Embryonic facial prominence (tissue), 1 donor: ENCODE measurements at regions not wholly inside any gene's neighbourhood (a gene's known extent, or its start where the extent isn't known, plus 50 kb on each side); places are given as distances from the start of the nearest gene placed in this dataset.

Experiments
- DNase-seq: peaks from one replicate; pipeline ENCODE4 v3.0.0-alpha.2; 2016; ENCODE audit errors: extremely low spot score

DNA sequence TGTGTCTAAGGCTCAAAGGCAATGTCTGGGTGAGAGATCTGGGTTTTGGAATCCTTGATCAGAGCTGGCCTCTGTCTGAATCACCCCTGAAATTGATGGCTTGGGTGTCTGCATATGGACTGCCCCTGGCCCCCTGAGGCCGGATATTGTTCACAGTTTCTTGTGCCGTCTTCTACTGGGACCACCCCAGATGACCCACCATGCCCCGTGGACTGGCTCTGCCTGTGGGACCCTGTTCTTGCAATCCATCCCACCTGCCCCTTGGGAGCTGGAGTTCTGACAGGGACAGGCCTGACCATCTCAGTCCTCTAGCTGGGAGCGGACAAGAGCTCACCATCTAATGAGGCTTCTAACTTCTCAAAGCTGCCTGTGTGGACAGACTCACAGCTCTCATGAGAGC lies 119.9 kb downstream of the FAM43A start:
- no peak for DNase-seq

DNA sequence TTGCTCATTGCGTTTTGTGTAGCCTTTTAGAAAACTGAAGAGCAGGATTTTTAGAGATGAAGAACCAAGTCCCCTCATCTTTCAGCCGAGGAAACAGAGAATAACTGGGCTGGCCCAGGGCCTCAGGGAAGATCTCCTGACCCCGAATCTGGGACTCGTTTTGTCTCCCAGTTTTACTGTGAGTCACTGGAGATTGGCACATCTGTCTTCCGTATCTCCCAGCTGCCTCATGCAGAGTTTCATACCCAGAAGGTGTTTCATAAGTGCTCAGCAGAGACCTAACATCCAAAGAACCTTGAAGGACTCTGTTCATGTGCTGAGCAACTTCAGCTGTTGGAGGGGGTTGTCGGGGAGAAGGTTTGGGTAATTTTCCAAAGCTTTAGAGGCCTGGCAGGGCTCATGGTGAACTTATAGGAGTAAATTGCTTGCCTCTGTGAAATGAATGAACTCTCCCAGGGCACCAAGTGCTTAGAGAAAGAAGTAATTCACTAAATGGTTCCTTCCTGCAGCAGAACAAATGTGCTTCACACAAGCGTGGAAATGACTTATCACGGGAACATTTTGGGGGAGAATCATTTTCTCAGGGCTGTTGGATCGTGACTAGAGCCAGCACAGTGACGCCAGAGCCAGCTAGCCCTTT lies 121.4 kb downstream of the FAM43A start:
- DNase-seq, result no peak

DNA sequence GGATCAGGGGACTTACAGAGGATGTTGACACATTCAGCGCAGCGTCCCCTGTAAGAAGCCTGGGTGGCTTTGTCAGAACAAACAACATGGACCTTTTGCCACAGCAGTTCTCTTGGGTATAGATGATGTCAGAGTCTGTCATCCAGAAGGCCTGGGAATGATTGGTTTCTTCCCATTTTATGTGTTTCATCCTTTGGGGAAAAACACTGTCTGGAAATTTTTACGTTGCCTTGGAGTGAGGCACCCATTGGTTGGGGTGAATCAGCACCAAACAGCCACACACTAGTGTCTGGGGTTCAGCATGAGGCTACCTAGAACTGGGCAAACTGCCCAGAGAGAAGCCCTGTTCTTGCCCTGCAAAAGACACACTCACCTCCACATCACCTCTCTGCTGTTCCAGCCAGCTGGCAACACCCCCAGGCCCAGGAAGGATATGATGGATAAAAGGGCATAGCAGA lies 123.0 kb downstream of the FAM43A start:
- no peak for DNase-seq

DNA sequence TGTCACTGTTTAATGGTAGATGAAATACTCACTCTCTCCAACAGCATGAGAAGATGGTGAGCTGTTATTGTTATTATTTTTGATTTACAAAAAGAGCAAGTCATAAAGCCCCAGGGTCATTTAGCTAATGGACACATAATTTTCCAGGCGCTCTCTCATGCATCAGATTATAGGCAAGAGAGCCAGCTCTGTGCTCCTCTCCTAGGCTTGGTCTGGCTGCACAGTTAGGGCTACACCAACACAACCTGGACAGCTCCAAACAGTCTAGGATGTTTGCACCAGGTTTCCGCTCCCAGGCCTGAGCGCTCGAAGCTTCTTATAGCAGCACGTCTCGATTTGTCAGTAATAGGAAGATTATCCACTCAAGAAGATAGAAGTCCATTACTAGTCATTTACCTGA lies 123.7 kb downstream of the FAM43A start:
- no peak for DNase-seq

DNA sequence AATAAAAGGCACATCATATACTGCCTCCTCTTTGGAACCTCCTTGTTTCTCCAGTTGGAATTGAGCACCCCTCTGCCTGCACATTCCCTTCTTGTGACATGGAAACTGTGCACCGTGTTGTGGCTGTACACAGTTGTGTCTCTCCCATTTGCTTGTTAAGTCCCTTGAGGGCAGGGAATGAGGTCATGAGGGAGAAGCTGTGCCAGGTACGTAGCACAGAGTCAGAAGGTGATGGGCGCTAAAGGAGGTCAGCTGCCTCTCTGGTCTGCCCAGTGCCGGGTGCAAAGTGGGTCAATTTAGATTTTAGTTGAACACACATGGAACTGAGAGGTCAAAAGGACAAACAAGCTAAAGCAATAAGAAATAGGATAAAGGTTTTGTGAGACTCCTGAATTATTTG lies 124.4 kb downstream of the FAM43A start:
- no peak for DNase-seq

DNA sequence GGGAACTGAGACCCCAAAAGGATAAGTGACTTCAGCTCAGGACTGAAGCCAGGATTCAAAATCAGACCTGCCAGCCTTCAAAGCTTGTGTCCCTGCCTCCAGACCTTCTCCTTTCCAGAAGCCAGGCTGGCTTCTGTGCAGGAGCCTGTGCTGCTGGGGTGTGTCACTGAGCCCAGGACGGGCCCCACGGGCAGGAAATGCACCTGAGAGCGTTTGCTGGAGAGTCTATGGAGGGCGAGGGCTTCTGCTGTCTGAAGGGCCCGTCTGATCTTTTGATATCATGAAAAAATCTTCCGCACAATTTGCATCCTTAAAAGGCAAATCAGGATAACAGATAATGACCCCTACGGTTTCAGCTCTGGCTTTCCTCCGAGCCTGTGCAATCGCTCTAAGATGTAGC lies 125.4 kb downstream of the FAM43A start:
- no peak for DNase-seq

DNA sequence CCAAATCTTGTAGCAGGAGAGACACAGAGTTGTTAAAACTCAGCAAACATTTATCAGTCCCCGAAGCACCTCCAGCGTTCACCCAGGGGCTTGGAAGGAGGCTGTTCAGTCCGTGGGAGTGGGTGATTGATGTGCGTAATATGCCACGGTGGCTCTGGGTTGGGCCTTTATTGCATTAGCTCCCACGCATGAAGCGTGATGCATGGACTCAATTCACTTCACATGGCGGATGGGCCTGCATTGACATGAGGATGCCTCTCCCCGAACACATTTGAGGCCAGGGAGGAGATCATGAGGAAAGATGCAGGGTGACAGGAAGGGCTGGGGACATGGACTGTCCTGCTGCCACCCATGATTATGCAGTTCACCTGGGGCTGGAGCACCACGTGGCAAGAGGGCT lies 126.5 kb downstream of the FAM43A start:
- no peak for DNase-seq

DNA sequence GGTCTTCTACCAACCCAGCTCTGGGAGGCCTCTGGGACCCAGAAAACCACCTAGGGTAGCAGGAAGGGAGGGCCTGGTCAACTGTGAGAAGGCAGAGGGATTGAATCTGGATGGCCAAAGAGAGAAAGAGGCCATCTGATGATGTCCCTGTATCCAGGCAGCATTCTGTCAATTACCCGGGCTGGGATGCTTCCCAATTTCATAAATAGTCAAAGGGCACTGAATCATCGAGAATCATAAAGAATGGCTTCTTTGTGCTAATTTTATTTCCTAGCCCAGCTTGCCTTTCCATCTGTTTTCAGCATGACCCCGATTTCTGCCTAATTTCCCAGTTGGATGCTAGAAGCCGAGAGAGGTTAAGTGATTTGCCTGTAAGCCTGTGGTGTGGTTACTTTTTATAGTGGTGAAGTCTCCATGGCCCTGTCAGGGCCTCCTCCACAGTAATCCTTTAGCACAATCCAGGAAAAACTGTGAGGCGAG lies 129.2 kb downstream of the FAM43A start:
- no peak for DNase-seq

DNA sequence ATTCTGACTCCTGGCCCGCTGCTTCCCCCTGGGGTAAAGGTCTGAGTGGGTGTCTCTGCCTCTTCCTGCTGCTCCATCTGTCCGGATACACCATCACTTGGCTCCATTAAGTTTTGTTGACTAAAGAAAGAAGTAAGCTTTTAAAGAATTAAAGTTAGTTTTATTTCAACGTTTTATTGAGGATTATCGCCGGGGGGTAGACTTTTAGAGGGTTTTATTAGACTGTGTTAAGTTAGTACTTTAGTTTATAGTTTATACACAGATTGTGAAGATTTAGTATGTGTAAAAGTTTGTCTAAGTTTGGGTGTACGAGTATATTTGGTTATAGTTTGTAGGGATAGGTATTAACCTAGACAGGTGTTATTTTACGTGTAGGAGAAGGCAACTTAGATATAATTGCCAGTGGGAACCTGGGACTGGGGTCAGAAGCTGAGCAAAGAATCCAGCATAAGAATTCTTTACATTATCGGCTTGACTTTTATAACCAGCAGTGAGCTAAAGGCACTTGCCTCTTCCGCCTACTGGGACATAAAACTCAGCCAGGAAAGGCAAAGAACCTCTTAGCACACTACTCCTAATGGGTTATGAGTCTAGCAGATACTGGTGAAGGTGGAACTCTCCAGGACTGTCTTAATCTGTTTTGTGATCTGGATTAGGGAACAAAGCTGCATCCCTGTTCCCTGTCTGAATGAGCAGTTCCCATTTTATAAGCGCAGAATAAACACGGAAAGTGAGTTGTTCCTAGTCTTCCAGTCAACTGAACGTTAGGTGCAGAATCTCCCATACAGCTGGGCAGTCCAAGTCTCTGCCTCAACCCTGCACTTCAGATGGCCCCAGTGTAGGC lies 131.3 kb downstream of the FAM43A start:
- no peak for DNase-seq

DNA sequence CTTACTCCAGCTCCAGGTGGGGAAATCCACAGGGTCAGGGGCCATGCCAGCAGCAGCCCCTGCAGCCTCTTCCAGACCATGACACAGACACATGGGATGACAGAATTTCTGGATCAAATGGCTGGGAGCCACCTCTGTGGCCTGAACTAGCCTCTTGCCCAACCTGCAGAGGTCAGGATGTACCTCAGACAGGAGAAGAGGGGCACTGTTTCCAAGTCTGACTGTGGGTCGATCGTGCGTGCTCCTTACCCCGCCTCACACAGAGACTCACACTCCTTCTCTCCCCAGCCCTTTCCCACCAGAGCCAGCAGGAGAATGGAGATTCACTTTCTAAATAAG lies 131.9 kb downstream of the FAM43A start:
- DNase-seq, result no peak

DNA sequence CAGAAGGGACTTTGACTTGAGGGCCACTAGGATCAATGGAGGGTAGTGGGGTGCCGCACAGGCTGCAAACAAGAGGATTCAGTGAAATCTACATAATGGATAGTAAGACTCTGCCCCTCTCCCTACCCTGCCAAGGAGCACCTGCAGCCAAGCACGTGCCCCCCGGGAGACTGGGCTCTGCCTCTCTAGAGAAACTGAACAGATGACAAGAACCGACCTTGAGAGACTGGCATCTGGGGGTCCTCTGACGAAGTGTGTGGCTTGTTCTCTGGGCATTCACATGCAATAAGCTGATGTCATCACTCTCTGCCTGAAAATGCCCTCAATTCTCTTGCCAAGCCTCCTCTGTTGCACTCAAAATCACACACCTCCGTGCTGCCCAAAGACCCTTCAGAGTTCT lies 132.3 kb downstream of the FAM43A start:
- DNase-seq, result no peak

DNA sequence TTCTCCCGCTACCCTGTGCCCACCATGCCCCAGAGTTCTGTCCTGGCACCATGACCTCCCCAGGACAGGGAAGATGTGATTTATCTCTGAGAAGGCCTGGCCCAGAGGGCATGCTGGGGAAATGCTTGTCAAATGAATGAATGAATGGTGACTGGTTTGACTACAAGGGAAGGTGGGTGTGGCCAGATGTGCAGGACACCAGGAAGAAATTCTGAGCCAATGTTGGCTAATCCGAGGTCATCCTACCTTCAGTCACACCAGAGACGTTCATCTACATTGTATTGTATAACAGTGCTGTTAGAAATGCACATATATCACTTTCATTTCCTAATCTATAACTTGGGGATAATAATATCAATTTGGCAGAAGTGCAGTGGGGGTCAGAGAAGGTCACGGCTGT lies 138.4 kb downstream of the FAM43A start:
- DNase-seq, result no peak

DNA sequence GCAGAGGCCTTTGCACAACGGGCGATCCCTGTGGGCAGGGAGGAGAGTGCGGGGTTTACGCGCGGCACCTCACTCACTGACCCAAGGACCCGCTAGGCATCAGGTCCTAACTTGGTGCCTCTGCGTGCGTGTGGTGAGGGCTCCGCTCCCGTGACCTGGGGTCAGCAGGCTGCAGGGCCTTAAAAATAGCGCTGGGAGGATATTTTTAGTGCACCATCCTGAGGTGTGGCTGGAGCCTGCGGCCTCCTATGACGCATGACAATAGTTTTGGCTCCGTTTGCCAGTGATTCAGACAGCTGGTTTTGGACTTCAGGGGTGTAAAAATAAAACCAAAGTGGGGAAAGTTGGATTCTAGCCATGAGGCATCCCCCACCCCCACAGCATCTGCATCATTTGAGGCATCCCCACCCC lies 139.0 kb downstream of the FAM43A start:
- no peak for DNase-seq

DNA sequence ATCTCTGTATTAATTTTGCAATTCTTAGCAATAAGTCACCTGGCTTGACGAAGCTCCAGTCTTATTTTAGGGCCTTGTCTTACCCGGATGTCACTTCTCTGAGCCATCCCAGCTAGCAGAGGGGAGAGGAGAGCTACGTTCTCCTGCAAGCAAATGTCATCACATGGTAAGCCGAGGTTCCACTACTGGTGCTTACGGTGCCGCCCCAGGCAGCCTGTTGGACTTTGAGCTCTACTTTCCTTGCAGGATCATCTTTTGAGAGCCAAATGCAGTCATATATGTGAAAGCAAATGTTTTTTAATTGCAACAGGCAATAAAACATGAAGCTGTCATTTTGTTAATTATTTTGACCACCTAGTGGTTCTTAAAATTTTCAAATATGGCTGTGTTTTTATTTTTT lies 140.9 kb downstream of the FAM43A start:
- no peak for DNase-seq

DNA sequence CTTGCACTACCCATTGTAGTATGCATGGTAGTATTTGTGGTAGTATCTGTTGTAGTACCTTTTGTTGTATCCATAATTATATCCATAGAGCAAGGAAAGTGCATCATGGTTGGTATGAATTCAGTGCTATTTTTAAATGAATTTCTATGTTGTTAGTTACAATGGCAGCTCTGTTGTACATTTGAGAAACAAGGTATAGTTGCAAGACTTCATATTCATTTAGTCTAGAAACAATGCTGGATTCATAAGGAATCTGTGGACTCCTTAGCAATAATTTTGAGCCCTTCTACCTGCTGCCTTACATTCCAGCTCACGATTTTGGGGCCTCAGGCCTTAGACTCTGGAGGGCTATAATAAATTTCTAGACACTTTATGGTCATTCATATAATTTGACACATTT lies 141.8 kb downstream of the FAM43A start:
- no peak for DNase-seq

DNA sequence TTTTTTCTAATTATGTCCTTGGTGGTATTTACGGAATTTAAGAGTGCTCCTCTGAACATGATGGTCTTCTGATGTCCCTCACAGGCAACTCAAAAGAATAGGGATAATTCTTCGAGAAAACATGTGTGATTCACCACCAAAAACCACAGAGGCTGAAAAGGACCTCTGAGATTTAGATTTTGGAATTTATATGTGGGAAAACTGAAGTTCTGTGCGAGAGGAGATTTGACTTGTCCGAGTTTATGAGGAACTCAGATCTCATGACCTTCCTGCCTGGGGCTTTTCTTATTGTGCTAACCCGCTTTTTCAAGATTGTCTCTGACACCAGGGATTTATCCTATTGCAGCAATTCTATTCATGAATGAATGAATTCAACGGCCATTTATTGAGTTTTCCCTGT lies 142.4 kb downstream of the FAM43A start:
- DNase-seq, result no peak

DNA sequence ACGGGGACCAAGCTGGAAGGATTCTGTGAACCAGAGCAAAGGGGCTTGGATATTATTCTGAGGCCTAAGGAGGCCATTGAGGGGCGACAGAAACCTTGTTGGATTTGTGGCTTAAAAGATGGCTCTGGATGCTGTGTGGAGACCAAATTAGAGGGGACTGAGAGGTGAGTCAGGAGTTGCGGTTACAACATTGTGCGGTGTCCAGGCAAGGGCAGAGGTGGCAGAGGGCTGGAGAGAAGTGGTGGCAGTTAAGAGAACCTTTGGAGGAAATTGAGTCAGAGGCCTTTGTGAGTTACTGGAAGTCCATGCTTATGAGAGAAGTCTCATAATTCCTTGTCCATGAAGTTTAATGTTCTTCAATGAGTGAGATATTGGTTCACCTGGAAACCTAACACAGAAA lies 143.2 kb downstream of the FAM43A start:
- DNase-seq, result no peak

DNA sequence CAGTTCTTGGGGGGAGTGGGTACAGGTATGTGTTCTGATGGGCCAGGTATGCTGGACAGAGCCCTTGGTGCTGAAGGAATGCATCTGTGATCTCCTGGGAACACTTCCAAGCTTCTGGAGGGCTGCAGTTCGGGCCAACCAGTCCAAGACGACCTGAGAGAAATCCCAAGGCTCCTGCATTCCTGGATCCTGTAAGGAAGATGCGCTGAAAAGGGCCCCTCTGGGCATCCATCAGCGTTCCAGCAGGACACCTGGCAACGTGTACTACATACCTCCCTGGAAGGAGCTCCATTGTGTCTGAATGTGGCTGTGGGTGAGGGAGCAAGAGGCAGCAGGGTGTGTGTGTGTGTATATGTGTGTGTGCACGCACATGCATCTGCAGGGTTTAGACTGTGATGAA lies 144.7 kb downstream of the FAM43A start:
- no peak for DNase-seq

DNA sequence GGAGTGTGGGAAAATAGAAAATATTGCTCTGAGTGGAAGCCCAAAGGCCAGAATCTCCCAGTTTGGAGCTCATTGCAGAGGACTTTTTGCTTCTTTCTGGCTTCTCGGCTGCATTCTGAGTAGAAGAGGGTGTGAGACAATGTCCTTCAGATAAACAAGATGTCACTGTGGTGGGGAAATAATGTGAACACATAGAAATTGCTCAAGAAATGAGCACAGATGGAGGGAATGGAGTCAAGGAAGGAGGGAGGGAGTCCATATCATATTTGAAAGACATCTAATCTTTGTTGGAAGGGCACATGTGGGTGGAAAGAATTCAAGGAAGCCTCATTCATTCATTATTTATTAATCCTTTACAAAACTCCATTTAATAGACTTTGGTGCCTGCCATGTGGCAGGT lies 145.3 kb downstream of the FAM43A start:
- no peak for DNase-seq

DNA sequence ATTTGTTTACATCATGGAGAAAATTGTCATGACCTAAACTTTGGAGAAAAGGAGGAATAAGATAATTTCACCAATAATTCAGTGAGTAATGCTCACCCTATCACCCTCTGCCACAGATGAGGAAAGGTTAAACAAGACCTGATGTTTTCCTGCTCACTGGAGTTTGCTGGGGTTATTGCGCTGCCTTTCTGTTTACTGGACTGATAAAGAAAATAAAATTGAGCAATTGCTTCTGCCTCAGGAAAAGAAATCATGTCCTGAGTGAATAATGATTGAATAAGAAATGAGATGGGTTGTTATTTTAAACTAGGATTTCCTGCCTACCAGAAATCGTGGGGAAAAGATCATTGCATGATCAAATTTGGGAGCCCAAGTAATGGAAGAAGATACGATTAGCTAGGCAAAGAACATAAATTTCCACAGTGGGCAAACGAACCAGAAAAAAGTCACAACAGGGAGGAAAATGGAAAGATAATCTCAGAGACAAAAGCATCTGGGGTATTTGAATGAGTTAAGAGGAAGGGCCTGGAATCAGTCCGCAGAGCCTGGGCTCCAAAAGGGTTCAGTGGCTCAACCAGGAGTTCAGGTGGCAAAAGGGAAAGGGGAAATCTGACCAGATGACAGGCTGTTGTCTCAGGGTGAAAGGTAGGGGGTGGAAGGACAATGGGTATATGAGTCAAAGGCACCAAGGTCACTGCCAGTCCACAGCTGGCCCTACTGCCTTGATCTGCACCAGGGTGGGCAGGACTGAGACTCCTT lies 146.8 kb downstream of the FAM43A start:
- DNase-seq, result no peak

DNA sequence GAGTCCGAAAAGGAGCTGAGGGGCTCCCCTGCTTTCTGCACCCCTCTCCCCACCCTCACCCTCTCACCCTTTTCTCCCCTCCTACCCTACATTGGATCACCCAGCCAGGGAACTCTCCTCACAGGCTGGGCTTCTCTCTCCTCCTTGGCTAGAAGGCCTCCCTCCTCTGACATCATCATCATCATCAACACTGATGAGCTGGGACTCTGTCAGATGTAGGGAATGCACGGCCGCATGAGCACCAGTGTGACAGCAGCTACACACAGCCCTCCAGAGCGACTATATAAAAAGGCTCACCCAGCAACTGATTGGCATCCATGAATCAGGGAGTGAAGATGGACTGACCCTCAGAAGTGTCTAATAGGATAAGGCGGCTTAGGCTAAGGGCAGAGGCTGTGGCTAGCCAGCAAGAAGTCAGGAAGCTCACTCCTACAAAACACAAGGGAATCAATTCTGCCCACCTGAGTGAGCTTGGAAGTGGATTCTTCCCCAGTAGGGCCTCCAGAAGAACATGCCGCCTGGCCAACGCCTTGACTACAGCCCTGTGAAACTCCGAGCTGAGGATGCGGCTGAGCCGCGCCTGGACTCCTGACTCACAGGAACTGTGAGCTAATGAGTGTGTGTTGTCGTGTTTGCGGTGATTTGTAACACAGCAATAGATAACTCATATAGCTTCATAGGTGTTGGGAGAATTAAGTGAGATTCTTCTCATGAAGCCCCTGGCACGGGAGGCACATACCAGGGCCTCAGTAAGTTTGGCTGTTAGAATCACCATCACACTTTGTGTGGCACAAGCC lies 147.6 kb downstream of the FAM43A start:
- no peak for DNase-seq

DNA sequence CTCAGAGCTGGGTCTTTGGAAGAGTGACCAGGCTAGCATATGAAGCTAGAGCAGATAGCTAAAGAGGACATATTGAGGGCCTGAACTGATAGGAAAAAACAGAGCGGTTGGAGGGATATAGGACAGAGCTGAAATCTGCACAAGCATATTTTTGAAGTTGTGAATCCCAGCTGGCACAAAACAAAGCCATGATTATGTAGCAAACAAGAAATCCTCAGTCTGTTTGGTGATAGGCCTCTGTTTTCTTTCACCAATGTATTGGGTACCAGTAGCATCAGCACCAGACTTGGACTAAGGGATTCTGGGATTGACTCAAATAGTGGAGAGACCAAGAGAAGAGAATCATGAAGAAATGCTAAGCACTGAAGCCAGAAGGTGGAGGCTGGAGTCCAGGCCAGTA lies 151.0 kb downstream of the FAM43A start:
- DNase-seq, result no peak
